ENCODE measurements at regions not wholly inside any gene's neighbourhood (a gene's known extent, or its start where the extent isn't known, plus 50 kb on each side); places are given as distances from the start of the nearest gene placed in this dataset.

DNA sequence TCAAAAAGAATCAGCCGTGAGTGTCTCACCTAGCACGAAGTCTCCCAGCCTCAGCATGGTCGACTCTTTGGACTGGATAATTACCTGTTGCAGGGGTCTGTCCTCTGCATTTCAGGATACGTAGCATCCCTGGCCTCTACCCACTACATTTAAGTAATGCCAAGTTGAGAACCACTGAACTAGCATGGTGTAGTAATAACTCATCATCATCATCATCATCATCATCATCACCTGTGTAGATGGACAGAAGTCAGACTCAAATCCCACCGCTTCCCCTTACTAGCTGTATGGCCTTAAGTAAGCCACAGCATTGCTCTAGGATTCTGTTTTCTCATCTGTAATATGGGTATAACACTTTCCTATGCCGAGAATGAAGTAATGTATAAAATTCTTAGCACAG lies 373.1 kb upstream of the XYLT1 start:
- TF ChIP-seq, protein P1, sequence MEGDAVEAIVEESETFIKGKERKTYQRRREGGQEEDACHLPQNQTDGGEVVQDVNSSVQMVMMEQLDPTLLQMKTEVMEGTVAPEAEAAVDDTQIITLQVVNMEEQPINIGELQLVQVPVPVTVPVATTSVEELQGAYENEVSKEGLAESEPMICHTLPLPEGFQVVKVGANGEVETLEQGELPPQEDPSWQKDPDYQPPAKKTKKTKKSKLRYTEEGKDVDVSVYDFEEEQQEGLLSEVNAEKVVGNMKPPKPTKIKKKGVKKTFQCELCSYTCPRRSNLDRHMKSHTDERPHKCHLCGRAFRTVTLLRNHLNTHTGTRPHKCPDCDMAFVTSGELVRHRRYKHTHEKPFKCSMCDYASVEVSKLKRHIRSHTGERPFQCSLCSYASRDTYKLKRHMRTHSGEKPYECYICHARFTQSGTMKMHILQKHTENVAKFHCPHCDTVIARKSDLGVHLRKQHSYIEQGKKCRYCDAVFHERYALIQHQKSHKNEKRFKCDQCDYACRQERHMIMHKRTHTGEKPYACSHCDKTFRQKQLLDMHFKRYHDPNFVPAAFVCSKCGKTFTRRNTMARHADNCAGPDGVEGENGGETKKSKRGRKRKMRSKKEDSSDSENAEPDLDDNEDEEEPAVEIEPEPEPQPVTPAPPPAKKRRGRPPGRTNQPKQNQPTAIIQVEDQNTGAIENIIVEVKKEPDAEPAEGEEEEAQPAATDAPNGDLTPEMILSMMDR (IDR thresholded peaks at IDR 0.05), result no peak
- no peak for TF ChIP-seq POLR2A (IDR thresholded peaks at IDR 0.05)
